H1 (cell line): ENCODE measurements at regions not wholly inside any gene's neighbourhood (a gene's known extent, or its start where the extent isn't known, plus 50 kb on each side); places are given as distances from the start of the nearest gene placed in this dataset.
A peak's percentile ranks its signal among the peaks of the same experiment; 100 is the strongest.

ENCODE experiments used
- CTCF ChIA-PET: fragments of 300-600 bp; sonication (Branson Sonifier 250); formaldehyde crosslinking; loops from one replicate; lab custom pipeline; 2021; ENCODE audit not compliant: partially characterized antibody; lab: Charles Lee
- POLR2A ChIA-PET: fragments of 300-600 bp; sonication (Branson Sonifier 250); formaldehyde crosslinking; loops from one replicate; lab custom pipeline; 2021; ENCODE audit warnings: inconsistent platforms; ENCODE audit not compliant: partially characterized antibody; lab: Charles Lee
- DNase-seq, 2 experiments: peaks; one replicate each; pipeline versions ENCODE4 v3.0.0 to v3.0.0-alpha.2; 2010 to 2022; ENCODE audit warnings: low spot score in 2 of 2, low read depth in 1 of 2, mixed read lengths in 1 of 2
- FAIRE-seq: peaks from 2 replicates; lab custom pipeline; 2011; peaks lifted over from hg19 to GRCh38; lab: Jason Lieb, UNC
- H2AFZ ChIP-seq: 2 replicates; pipeline ENCODE4 v1.8.1; 2012; ENCODE audit warnings: low read length, inconsistent platforms
- H2AK5ac ChIP-seq: 2 replicates; pipeline ENCODE4 v1.6.1; 2013; ENCODE audit warnings: low read depth, low read length
- H2BK120ac ChIP-seq: replicated peaks from 2 replicates; pipeline ENCODE3; 2013; ENCODE audit warnings: low read depth, low read length, inconsistent platforms
- H2BK12ac ChIP-seq: 2 replicates; pipeline ENCODE4 v1.6.1; 2013; ENCODE audit warnings: low read depth, low read length
- H2BK15ac ChIP-seq: 2 replicates; pipeline ENCODE4 v1.6.1; 2013; ENCODE audit warnings: low read length
- H2BK20ac ChIP-seq: 2 replicates; pipeline ENCODE4 v1.6.1; 2013; ENCODE audit warnings: low read length
- H2BK5ac ChIP-seq: 2 replicates; pipeline ENCODE4 v1.6.1; 2013; ENCODE audit warnings: low read depth, low read length
- H3K14ac ChIP-seq: 2 replicates; pipeline ENCODE4 v1.6.1; 2013; ENCODE audit warnings: inconsistent platforms; ENCODE audit not compliant: insufficient read length
- H3K18ac ChIP-seq: 2 replicates; pipeline ENCODE4 v1.6.1; 2013; ENCODE audit warnings: low read length; ENCODE audit errors: extremely low read depth
- H3K23ac ChIP-seq: 2 replicates; pipeline ENCODE4 v1.6.1; 2013; ENCODE audit warnings: inconsistent platforms; ENCODE audit not compliant: insufficient read length
- H3K23me2 ChIP-seq: 2 replicates; pipeline ENCODE4 v1.6.1; 2013; ENCODE audit warnings: low read depth, low read length
- H3K27ac ChIP-seq: 2 replicates; pipeline ENCODE4 v1.6.1; 2011; ENCODE audit warnings: low read depth, low read length, inconsistent platforms
- H3K27me3 ChIP-seq, 4 experiments: replicated peaks in 1 of 4; 1 replicate in 1 of 4; 2 replicates in 3 of 4; pipeline versions ENCODE4 v1.6.1 to v1.8.1; 2011 to 2013; ENCODE audit warnings: low read length in 3 of 4, mild to moderate bottlenecking in 3 of 4, inconsistent platforms in 2 of 4, mixed read lengths in 2 of 4, moderate library complexity in 1 of 4; ENCODE audit not compliant: control insufficient read depth in 3 of 4, insufficient read depth in 3 of 4; ENCODE audit errors: extremely low read depth in 1 of 4
- H3K36me3 ChIP-seq, 4 experiments: 2 replicates each; pipeline versions ENCODE4 v1.6.1 to v1.8.1; 2011 to 2013; ENCODE audit warnings: mild to moderate bottlenecking in 4 of 4, low read length in 3 of 4, moderate library complexity in 2 of 4, control low read depth in 1 of 4, inconsistent platforms in 1 of 4; ENCODE audit not compliant: insufficient read depth in 4 of 4, control insufficient read depth in 2 of 4
- H3K4ac ChIP-seq: replicated peaks from 2 replicates; pipeline ENCODE3; 2013; ENCODE audit warnings: low read length, low read depth, mixed read lengths, inconsistent platforms; ENCODE audit not compliant: insufficient read length
- H3K4me1 ChIP-seq, 4 experiments: replicated peaks in 1 of 4; 1 replicate in 1 of 4; 2 replicates in 3 of 4; pipeline versions ENCODE4 v1.6.1 to v1.8.1; 2011 to 2013; ENCODE audit warnings: low read length in 3 of 4, inconsistent platforms in 2 of 4, mixed read lengths in 1 of 4; ENCODE audit not compliant: insufficient read depth in 4 of 4, control insufficient read depth in 3 of 4
- H3K4me2 ChIP-seq, 2 experiments: 2 replicates each; pipeline versions ENCODE4 v1.6.1 to v1.8.1; 2011 to 2013; ENCODE audit warnings: low read depth in 2 of 2, low read length in 2 of 2, control low read depth in 1 of 2, inconsistent platforms in 1 of 2, mild to moderate bottlenecking in 1 of 2; ENCODE audit not compliant: insufficient read depth in 1 of 2
- H3K4me3 ChIP-seq, 4 experiments: fragments of 200-600, 300-600 bp in 1 of 4; sonication (generic), shearing (Covaris generic), sonication (Bioruptor Twin) in 1 of 4; 2 replicates each; pipeline versions ENCODE4 v1.5.1 to v1.8.1; 2011 to 2016; ENCODE audit warnings: low read length in 4 of 4, low read depth in 3 of 4, control low read depth in 2 of 4, inconsistent platforms in 2 of 4, mild to moderate bottlenecking in 2 of 4, mixed read lengths in 1 of 4, moderate library complexity in 1 of 4; ENCODE audit not compliant: insufficient read depth in 2 of 4; ENCODE audit errors: extremely low read depth in 1 of 4
- H3K56ac ChIP-seq: replicated peaks from 2 replicates; pipeline ENCODE3; 2013; ENCODE audit warnings: low read depth, mild to moderate bottlenecking, mixed read lengths, low read length, inconsistent platforms; ENCODE audit not compliant: insufficient read length
- H3K79me1 ChIP-seq: 2 replicates; pipeline ENCODE4 v1.6.1; 2013; ENCODE audit warnings: low read depth, low read length, control low read depth
- H3K79me2 ChIP-seq, 2 experiments: 2 replicates each; pipeline versions ENCODE4 v1.6.1 to v1.8.1; 2012 to 2013; ENCODE audit warnings: low read length in 2 of 2, mild to moderate bottlenecking in 2 of 2, inconsistent platforms in 1 of 2; ENCODE audit not compliant: insufficient read depth in 2 of 2, control insufficient read depth in 1 of 2
- H3K9ac ChIP-seq, 4 experiments: replicated peaks in 1 of 4; 1 replicate in 1 of 4; 2 replicates in 3 of 4; pipeline versions ENCODE4 v1.6.1 to v1.8.1; 2011 to 2013; ENCODE audit warnings: low read depth in 3 of 4, low read length in 3 of 4, control low read depth in 2 of 4, mild to moderate bottlenecking in 2 of 4, moderate library complexity in 2 of 4, inconsistent platforms in 1 of 4; ENCODE audit errors: extremely low read depth in 1 of 4
- H3K9me3 ChIP-seq, 2 experiments: 2 replicates each; pipeline versions ENCODE4 v1.6.1 to v1.8.1; 2012 to 2013; ENCODE audit warnings: mild to moderate bottlenecking in 2 of 2, moderate library complexity in 2 of 2, control low read depth in 1 of 2, inconsistent platforms in 1 of 2, low read depth in 1 of 2, low read length in 1 of 2, mixed read lengths in 1 of 2; ENCODE audit not compliant: insufficient read depth in 2 of 2
- H4K20me1 ChIP-seq, 2 experiments: replicated peaks in 1 of 2; 2 replicates each; pipeline versions ENCODE3 to v1.8.1; 2011 to 2013; ENCODE audit warnings: inconsistent platforms in 2 of 2, low read length in 2 of 2, mild to moderate bottlenecking in 1 of 2; ENCODE audit not compliant: insufficient read depth in 2 of 2, control insufficient read depth in 1 of 2
- H4K5ac ChIP-seq: 2 replicates; pipeline ENCODE4 v1.6.1; 2013; ENCODE audit warnings: low read length, low read depth, mixed read lengths, inconsistent platforms; ENCODE audit not compliant: insufficient read length
- H4K8ac ChIP-seq: 2 replicates; pipeline ENCODE4 v1.8.0; 2013; ENCODE audit warnings: mild to moderate bottlenecking, moderate library complexity, low read length, inconsistent platforms; ENCODE audit not compliant: insufficient read depth; ENCODE audit errors: extremely low read depth
- H4K91ac ChIP-seq: replicated peaks from 2 replicates; pipeline ENCODE3; 2013; ENCODE audit warnings: low read length, mixed read lengths, inconsistent platforms; ENCODE audit not compliant: insufficient read length
- EP300 ChIP-seq, 2 experiments: IDR thresholded peaks; 1 replicate in 1 of 2; 2 replicates in 1 of 2; pipeline ENCODE4 v1.6.1; 2011 to 2012; ENCODE audit warnings: low read depth in 2 of 2, low read length in 2 of 2, mild to moderate bottlenecking in 2 of 2, borderline replicate concordance in 1 of 2, inconsistent platforms in 1 of 2, moderate library complexity in 1 of 2
- JUND ChIP-seq: IDR thresholded peaks from 2 replicates; pipeline ENCODE4 v1.6.1; 2011; ENCODE audit warnings: mild to moderate bottlenecking, improper control_type of control experiment, low read length
- PHF8 ChIP-seq: fragments of 200-600 bp; sonication (generic); conservative IDR thresholded peaks from 2 replicates; pipeline ENCODE4 v1.7.1; 2012; ENCODE audit warnings: low read depth, mild to moderate bottlenecking, inconsistent platforms, low read length, moderate library complexity
- RAD21 ChIP-seq, 2 experiments: IDR thresholded peaks in 1 of 2; conservative IDR thresholded peaks in 1 of 2; 2 replicates each; pipeline ENCODE4 v1.6.1; 2011; ENCODE audit warnings: low read depth in 2 of 2, low read length in 2 of 2, improper control_type of control experiment in 1 of 2, inconsistent platforms in 1 of 2, mild to moderate bottlenecking in 1 of 2, moderate library complexity in 1 of 2
- RBBP5 ChIP-seq: IDR thresholded peaks from 2 replicates; pipeline ENCODE4 v1.7.1; 2012; ENCODE audit warnings: low read depth, mild to moderate bottlenecking, inconsistent platforms, low read length, moderate library complexity, borderline replicate concordance
- SIX5 ChIP-seq: IDR thresholded peaks from 2 replicates; pipeline ENCODE4 v1.6.1; 2011; ENCODE audit warnings: mild to moderate bottlenecking, low read depth, low read length
- SP4 ChIP-seq: IDR thresholded peaks from 2 replicates; pipeline ENCODE4 v1.6.1; 2012; ENCODE audit warnings: low read length, inconsistent platforms
- SRF ChIP-seq: IDR thresholded peaks from 2 replicates; pipeline ENCODE4 v1.6.1; 2011; ENCODE audit warnings: mild to moderate bottlenecking, low read depth, low read length, moderate library complexity
- TAF7 ChIP-seq: optimal IDR thresholded peaks from 2 replicates; pipeline ENCODE3; 2011; ENCODE audit warnings: low read depth, mild to moderate bottlenecking, inconsistent platforms, low read length, moderate library complexity, borderline replicate concordance
- TBP ChIP-seq: IDR thresholded peaks from 2 replicates; pipeline ENCODE4 v1.6.1; 2011; ENCODE audit warnings: low read depth, low read length, improper control_type of control experiment
- WGBS, 2 experiments: shearing (Covaris generic) in 1 of 2; methylation state at CpG; one replicate each; pipeline versions ENCODE4 v1.1.6 to v1.1.7; 2013 to 2015; ENCODE audit warnings: low lambda C conversion rate in 2 of 2, mixed read lengths in 2 of 2, inconsistent platforms in 1 of 2, low coverage in 1 of 2, missing lambda C conversion rate in 1 of 2; ENCODE audit not compliant: insufficient replicate concordance in 2 of 2, insufficient coverage in 1 of 2, insufficient read length in 1 of 2; ENCODE audit errors: extremely low coverage in 1 of 2, missing lambda C conversion rate in 1 of 2; 5-methylcytosine and 5-hydroxymethylcytosine counted together
- TF ChIP-seq, protein P1 (sequence below): IDR thresholded peaks from 2 replicates; pipeline ENCODE4 v1.6.1; 2012; ENCODE audit warnings: inconsistent platforms

DNA sequence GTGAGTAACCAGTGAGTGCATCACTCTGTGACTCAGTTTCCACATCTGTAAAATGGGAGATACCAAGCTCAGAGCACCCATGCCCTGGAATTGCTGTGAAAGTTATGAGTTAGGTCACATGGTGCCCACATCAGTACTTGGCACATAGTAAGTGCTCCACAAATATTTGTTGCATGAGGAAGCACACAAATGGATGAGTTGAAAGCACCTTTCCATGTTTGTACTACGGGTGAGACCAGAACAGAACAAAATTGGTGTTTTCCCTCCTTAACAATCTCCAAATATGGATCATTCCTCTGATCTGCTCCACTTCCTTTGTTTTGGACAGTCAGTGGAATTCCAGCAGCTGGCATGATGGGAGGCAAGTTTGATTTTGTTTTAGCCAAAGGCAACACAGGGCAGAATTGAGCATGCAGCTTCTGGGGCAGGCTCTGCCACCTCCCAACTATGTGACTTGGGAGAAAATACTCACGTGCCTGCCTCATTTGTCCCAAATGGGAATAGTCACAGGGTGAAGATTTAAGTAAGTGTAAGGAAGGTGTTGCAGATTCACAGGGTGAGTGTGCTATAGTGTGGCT lies 503.7 kb upstream of the SULF2 start:
- H2BK12ac ChIP-seq: no peak overlapping the region
- no peak overlapping the region for H3K4ac ChIP-seq
- no peak overlapping the region for H3K4me2 ChIP-seq
- DNase-seq (no peak), FAIRE-seq (no peak)
- H2AK5ac ChIP-seq: no peak overlapping the region
- 92% methylated on average over 2 of the region's 2 CpGs; no CpG with 5 or more reads in 1 of the 2 experiments for WGBS, 2 experiments
- H3K4me3 ChIP-seq: no peak overlapping the region
- no peak overlapping the region for H2BK5ac ChIP-seq
- no peaks in the 10 kb centered on the region for H3K27me3 ChIP-seq
- H3K79me1 ChIP-seq: no peaks in the 10 kb centered on the region
- no peak overlapping the region for H4K91ac ChIP-seq
- no peak overlapping the region for H4K5ac ChIP-seq
- peaks cover 2% of the 10 kb centered on the region; the same call in 1 of the 2 replicates for H3K23me2 ChIP-seq
- TF ChIP-seq TAF7 (no peak), SIX5 (no peak), JUND (no peak), TBP (no peak), SP4 (no peak), SRF (no peak), PHF8 (no peak), EP300 (IDR thresholded peaks at IDR 0.05; ENCODE audit: borderline replicate concordance in 1 of 2, low read depth in 2 of 2, low read length in 2 of 2) (no peak), RBBP5 (no peak), RAD21 (IDR thresholded peaks at IDR 0.05 in 1 of 2, conservative IDR thresholded peaks at IDR 0.05 in 1 of 2; ENCODE audit: low read depth in 2 of 2, low read length in 2 of 2) (no peak)
- TF ChIP-seq, protein P1, sequence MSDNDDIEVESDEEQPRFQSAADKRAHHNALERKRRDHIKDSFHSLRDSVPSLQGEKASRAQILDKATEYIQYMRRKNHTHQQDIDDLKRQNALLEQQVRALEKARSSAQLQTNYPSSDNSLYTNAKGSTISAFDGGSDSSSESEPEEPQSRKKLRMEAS: no peak
- H3K27ac ChIP-seq: no peak overlapping the region
- ChIA-PET POLR2A (no interaction called here), CTCF (interaction anchor here (0.9 to 1.4 kb wide), 3 partner anchors 117 to 611 kb away, joined by 3 to 4 read pairs (median 3); no protein-coding TSS in a partner anchor)
- H2BK120ac ChIP-seq: peak overlapping the region; percentile 26
- H3K36me3 ChIP-seq: no peaks in the 10 kb centered on the region
- H2BK20ac ChIP-seq: no peak overlapping the region; the same call in 1 of the 2 replicates
- no peak overlapping the region for H3K9ac ChIP-seq
- no peak overlapping the region for H3K18ac ChIP-seq
- H3K14ac ChIP-seq: no peak overlapping the region
- H4K8ac ChIP-seq: 0 out of 2 replicates have a peak overlapping the region, but pooled peaks have one; percentile 21
- no peak overlapping the region for H2BK15ac ChIP-seq
- no peaks in the 10 kb centered on the region for H3K9me3 ChIP-seq
- no peak overlapping the region for H2AFZ ChIP-seq
- H3K23ac ChIP-seq: no peak overlapping the region
- peaks cover 3 to 18% (median 6%) of the 10 kb centered on the region in 4 experiments; a peak in 5 of 7 replicates for H3K4me1 ChIP-seq
- H3K56ac ChIP-seq: no peak overlapping the region
- no peaks in the 10 kb centered on the region for H4K20me1 ChIP-seq
- H3K79me2 ChIP-seq: no peaks in the 10 kb centered on the region
